ENCODE measurements at regions not wholly inside any gene's neighbourhood (a gene's known extent, or its start where the extent isn't known, plus 50 kb on each side); places are given as distances from the start of the nearest gene placed in this dataset.

DNA sequence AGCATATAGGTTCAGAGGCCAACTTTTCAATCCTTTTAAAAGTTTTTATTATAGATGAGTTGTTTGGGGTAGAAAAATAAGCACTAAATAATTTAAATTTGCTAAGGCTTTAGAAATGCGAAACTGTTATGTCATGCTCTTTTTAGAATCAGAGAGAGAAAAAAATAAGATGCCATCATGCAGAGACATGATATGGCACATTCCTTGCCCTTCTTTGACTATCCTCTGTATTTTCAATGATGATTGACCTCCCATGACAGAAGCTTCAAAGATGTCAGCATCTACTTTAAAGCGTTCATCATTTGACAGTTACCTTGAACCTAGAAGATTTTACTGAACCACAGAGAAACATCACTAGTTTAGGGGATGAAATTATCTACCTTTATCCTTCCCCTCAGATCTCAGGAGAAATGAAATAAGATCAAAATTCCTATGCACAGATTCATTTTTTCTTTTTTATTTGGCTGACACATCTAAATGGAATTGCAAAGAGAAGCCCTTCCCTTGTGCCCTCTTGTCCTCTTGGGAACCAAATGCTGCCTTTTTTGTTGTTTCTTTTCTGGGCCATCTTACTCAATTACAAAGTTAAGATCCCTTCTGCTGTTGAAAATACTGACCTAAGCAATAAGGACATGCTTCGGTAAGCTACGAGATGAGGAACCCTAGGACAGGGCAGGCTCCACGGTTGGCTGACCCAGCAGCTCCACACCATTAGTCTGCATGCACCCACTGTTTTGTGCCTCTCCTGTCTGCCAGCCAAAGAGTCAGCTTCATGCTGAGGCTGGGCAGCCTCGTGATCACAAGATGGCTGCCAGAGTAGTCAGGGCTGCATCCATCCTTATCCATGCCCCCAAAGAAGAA lies 289.7 kb upstream of the TPM1 start:
- TF ChIP-seq POLR2A (IDR thresholded peaks at IDR 0.05; ENCODE audit: low read depth, low read length) (no peak), PAX5 (IDR thresholded peaks at IDR 0.05; ENCODE audit: insufficient read depth, low read length, severe bottlenecking) (no peak), POLR2AphosphoS5 (IDR thresholded peaks at IDR 0.05; ENCODE audit: low read depth, low read length) (no peak), TAF1 (IDR thresholded peaks at IDR 0.05; ENCODE audit: low read depth, low read length) (no peak), POU2F2 (IDR thresholded peaks at IDR 0.05; ENCODE audit: low read depth, low read length) (no peak), SPI1 (IDR thresholded peaks at IDR 0.05; ENCODE audit: low read depth, low read length) (no peak)
